K562 (cell line): ENCODE measurements at regions not wholly inside any gene's neighbourhood (a gene's known extent, or its start where the extent isn't known, plus 50 kb on each side); places are given as distances from the start of the nearest gene placed in this dataset.

Source experiments
- ATAC-seq: fragments of 200-7000 bp; cut with Tn5 transposase; 3 replicates; pipeline ENCODE4 v1.9.1; 2020; ENCODE audit warnings: moderate library complexity
- BruUV-seq: library from RNA; stranded (reverse); fragments of 400-500 nt; replicated peaks from 2 replicates; lab custom pipeline; 2021; lab: Mats Ljungman, UMichigan
- CTCF ChIA-PET: fragments of 300-600 bp; formaldehyde crosslinking; extraction: SDS; loops from one replicate; lab custom pipeline; 2021; ENCODE audit warnings: low intra/inter-chr PET ratio; lab: Yijun Ruan, JAX
- POLR2A ChIA-PET: fragments of 300-600, 350-650 bp; sonication (Branson Sonifier 250); formaldehyde crosslinking; extraction: SDS; loops from one replicate; lab custom pipeline; 2021; ENCODE audit warnings: antibody characterized with exemption, inconsistent platforms; lab: Yijun Ruan, JAX
- DNase-seq, 4 experiments: peaks; one replicate each; pipeline versions ENCODE4 v3.0.0 to v3.0.0-alpha.2; 2011 to 2018; ENCODE audit warnings: low spot score in 3 of 4, mixed read lengths in 3 of 4; ENCODE audit errors: extremely low read depth in 1 of 4
- FAIRE-seq: peaks from 2 replicates; lab custom pipeline; 2011; peaks lifted over from hg19 to GRCh38; lab: Jason Lieb, UNC
- H2AFZ ChIP-seq: 2 replicates; pipeline ENCODE4 v1.6.0; 2011; ENCODE audit warnings: low read depth, low read length, control low read depth, inconsistent platforms
- H3K27ac ChIP-seq: fragments of 200-600 bp; 3 replicates; pipeline ENCODE4 v1.8.0; 2011; ENCODE audit warnings: low read depth, mild to moderate bottlenecking, control low read depth, inconsistent platforms, low read length, moderate library complexity, mixed read lengths; ENCODE audit errors: extremely low read depth
- H3K27me3 ChIP-seq, 2 experiments: fragments of 300-600 bp in 1 of 2; 2 replicates in 1 of 2; 3 replicates in 1 of 2; pipeline versions ENCODE4 v1.6.0 to v1.8.0; 2011; ENCODE audit warnings: inconsistent platforms in 2 of 2, low read length in 2 of 2, mild to moderate bottlenecking in 1 of 2, mixed read lengths in 1 of 2, moderate library complexity in 1 of 2; ENCODE audit not compliant: control insufficient read depth in 2 of 2, insufficient read depth in 2 of 2
- H3K36me3 ChIP-seq: fragments of 300-600 bp; 3 replicates; pipeline ENCODE4 v1.8.0; 2011; ENCODE audit warnings: mild to moderate bottlenecking, low read length, inconsistent platforms; ENCODE audit not compliant: control insufficient read depth, insufficient read depth
- H3K4me1 ChIP-seq, 2 experiments: fragments of 200-600 bp in 1 of 2; replicated peaks in 1 of 2; 2 replicates in 1 of 2; 3 replicates in 1 of 2; pipeline versions ENCODE4 v1.5.1 to v1.8.0; 2011; ENCODE audit warnings: inconsistent platforms in 2 of 2, low read length in 2 of 2, mild to moderate bottlenecking in 1 of 2, mixed read lengths in 1 of 2, moderate library complexity in 1 of 2; ENCODE audit not compliant: control insufficient read depth in 2 of 2, insufficient read depth in 2 of 2
- H3K4me2 ChIP-seq: 2 replicates; pipeline ENCODE4 v1.6.1; 2011; ENCODE audit warnings: low read length, control low read depth, inconsistent platforms, mixed read lengths; ENCODE audit not compliant: insufficient read depth
- H3K4me3 ChIP-seq: fragments of 200-600 bp; sonication (generic), shearing (Covaris generic); 2 replicates; pipeline ENCODE4 v1.5.1; 2016; ENCODE audit warnings: control low read depth, inconsistent platforms
- H3K79me2 ChIP-seq: fragments of 200-600 bp; 3 replicates; pipeline ENCODE4 v1.8.0; 2011; ENCODE audit warnings: low read length, inconsistent platforms; ENCODE audit not compliant: control insufficient read depth, insufficient read depth
- H3K9ac ChIP-seq, 2 experiments: 2 replicates each; pipeline versions ENCODE4 v1.6.0 to v1.6.1; 2011; ENCODE audit warnings: low read depth in 2 of 2, low read length in 2 of 2, control low read depth in 1 of 2, inconsistent platforms in 1 of 2, mild to moderate bottlenecking in 1 of 2, mixed read lengths in 1 of 2; ENCODE audit not compliant: insufficient read depth in 1 of 2
- H3K9me1 ChIP-seq: one replicate; pipeline ENCODE4 v1.6.0; 2011; ENCODE audit warnings: inconsistent platforms, mild to moderate bottlenecking, low read length, moderate library complexity; ENCODE audit not compliant: control insufficient read depth, insufficient read depth
- H3K9me3 ChIP-seq: replicated peaks from 2 replicates; pipeline ENCODE4 v1.5.1; 2011; ENCODE audit warnings: low read depth, low read length, inconsistent platforms; ENCODE audit not compliant: control insufficient read depth, insufficient read depth
- H4K20me1 ChIP-seq: replicated peaks from 2 replicates; pipeline ENCODE4 v1.6.1; 2011; ENCODE audit warnings: low read length, inconsistent platforms, mixed read lengths; ENCODE audit not compliant: control insufficient read depth, insufficient read depth
- HDAC2 ChIP-seq: fragments of 450-650 bp; IDR thresholded peaks from 2 replicates; pipeline ENCODE4 v1.6.1; 2016; ENCODE audit warnings: mild to moderate bottlenecking
- NONO ChIP-seq, 2 experiments: fragments of 200-400 bp in 1 of 2; fragments of 450-650 bp in 1 of 2; formaldehyde crosslinking in 1 of 2; IDR thresholded peaks; 2 replicates each; pipeline ENCODE4 v1.6.1; 2017; ENCODE audit warnings: low read depth in 2 of 2, mild to moderate bottlenecking in 2 of 2, moderate library complexity in 2 of 2, low read length in 1 of 2
- PBX2 ChIP-seq, 2 experiments: IDR thresholded peaks in 1 of 2; conservative IDR thresholded peaks in 1 of 2; 2 replicates each; pipeline ENCODE4 v1.6.1; 2016; ENCODE audit warnings: low read depth in 2 of 2, mild to moderate bottlenecking in 1 of 2, missing compliant biosample characterization in 1 of 2, missing genetic modification characterization in 1 of 2, moderate library complexity in 1 of 2
- SLC30A9 ChIP-seq: fragments of 250-450 bp; sonication (Bioruptor Pico); IDR thresholded peaks from 2 replicates; pipeline ENCODE4 v1.8.0; 2022; ENCODE audit warnings: mild to moderate bottlenecking, moderate library complexity
- STAT6 ChIP-seq: sonication (generic); formaldehyde crosslinking; IDR thresholded peaks from 2 replicates; pipeline ENCODE4 v1.8.1; 2023; ENCODE audit warnings: mild to moderate bottlenecking, missing genetic modification reagents
- THRB ChIP-seq: fragments of 450-650 bp; formaldehyde crosslinking; conservative IDR thresholded peaks from 2 replicates; pipeline ENCODE4 v1.4.0; 2022; ENCODE audit warnings: mild to moderate bottlenecking, missing genetic modification characterization
- ZNF609 ChIP-seq: sonication (generic); formaldehyde crosslinking; IDR thresholded peaks from 2 replicates; pipeline ENCODE4 v1.8.1; 2023; ENCODE audit warnings: missing genetic modification reagents, mild to moderate bottlenecking, borderline replicate concordance
- WGBS: fragments of 100-300 bp; shearing (Covaris generic); methylation state at CpG from one replicate; pipeline ENCODE4 v1.1.6; 2016; ENCODE audit warnings: low coverage, mixed read lengths; ENCODE audit not compliant: insufficient coverage; ENCODE audit errors: missing lambda C conversion rate; 5-methylcytosine and 5-hydroxymethylcytosine counted together
- in situ Hi-C: fragments of 300-500 bp; cut with MboI; formaldehyde crosslinking; loops from 4 replicates; pipeline ENCODE4 v1.15.0; 2018; ENCODE audit warnings: inconsistent platforms, mixed read lengths
- intact Hi-C: fragments of 100-400 bp; cut with micrococcal nuclease; formaldehyde crosslinking; loops from 2 replicates; pipeline ENCODE4 v1.14.2; 2022

GRCh38 chr11:115652094-115652493 lies 147.9 kb upstream of the CADM1 start:
- WGBS, result 0% methylated on average over 1 of the region's 1 CpG
- H3K9ac ChIP-seq, result no peak overlapping the region
- CTCF ChIA-PET, result no interaction called here
- H3K9me1 ChIP-seq, result no peaks in the 10 kb centered on the region
- no peaks in the 10 kb centered on the region for H3K36me3 ChIP-seq
- H3K27ac ChIP-seq, result no peak overlapping the region
- no peak overlapping the region for H3K4me2 ChIP-seq
- H4K20me1 ChIP-seq, result peaks cover 3% of the 10 kb centered on the region; the same call in 1 of the 2 replicates
- H3K27me3 ChIP-seq, result peaks cover 0 to 9% of the 10 kb centered on the region in 2 experiments; a peak in 1 of 5 replicates
- no peaks in the 10 kb centered on the region; a peak in 1 of 5 replicates for H3K4me1 ChIP-seq
- H3K79me2 ChIP-seq, result no peaks in the 10 kb centered on the region
- no peak for DNase-seq
- intact Hi-C loops, result no loop called here
- BruUV-seq, result no TSS peak
- POLR2A ChIA-PET, result no interaction called here
- no peak for FAIRE-seq
- no peak overlapping the region for H3K4me3 ChIP-seq
- H2AFZ ChIP-seq, result no peak overlapping the region
- no peak for ATAC-seq
- in situ Hi-C loops, result no loop called here
- no peaks in the 10 kb centered on the region for H3K9me3 ChIP-seq
- TF ChIP-seq SLC30A9 (no peak), NONO (IDR thresholded peaks at IDR 0.05; ENCODE audit: low read depth in 2 of 2, low read length in 1 of 2) (no peak), THRB (CRISPR knock-in tag) (no peak), HDAC2 (no peak), PBX2 (CRISPR knock-in tag; IDR thresholded peaks at IDR 0.05; ENCODE audit: low read depth) (no peak), PBX2 (tag; conservative IDR thresholded peaks at IDR 0.05; ENCODE audit: low read depth) (no peak), STAT6 (no peak), ZNF609 (CRISPR knock-in tag) (no peak)
